Keratinocyte (primary cell): ENCODE measurements at regions not wholly inside any gene's neighbourhood (a gene's known extent, or its start where the extent isn't known, plus 50 kb on each side); places are given as distances from the start of the nearest gene placed in this dataset.

ENCODE experiments used
- EZH2 ChIP-seq: IDR thresholded peaks from one replicate; pipeline ENCODE4 v1.6.1; 2012; ENCODE audit warnings: inconsistent platforms, mild to moderate bottlenecking, low read length, moderate library complexity
- TF ChIP-seq, protein P1 (sequence below), 3 experiments: IDR thresholded peaks in 1 of 3; conservative IDR thresholded peaks in 1 of 3; optimal IDR thresholded peaks in 1 of 3; 2 replicates in 2 of 3; 3 replicates in 1 of 3; pipeline versions ENCODE3 to v1.5.1; 2011; ENCODE audit warnings: low read length in 3 of 3, mild to moderate bottlenecking in 3 of 3, moderate library complexity in 2 of 3, control low read depth in 1 of 3, inconsistent platforms in 1 of 3; ENCODE audit not compliant: insufficient read depth in 2 of 3; ENCODE audit errors: extremely low read depth in 1 of 3

DNA sequence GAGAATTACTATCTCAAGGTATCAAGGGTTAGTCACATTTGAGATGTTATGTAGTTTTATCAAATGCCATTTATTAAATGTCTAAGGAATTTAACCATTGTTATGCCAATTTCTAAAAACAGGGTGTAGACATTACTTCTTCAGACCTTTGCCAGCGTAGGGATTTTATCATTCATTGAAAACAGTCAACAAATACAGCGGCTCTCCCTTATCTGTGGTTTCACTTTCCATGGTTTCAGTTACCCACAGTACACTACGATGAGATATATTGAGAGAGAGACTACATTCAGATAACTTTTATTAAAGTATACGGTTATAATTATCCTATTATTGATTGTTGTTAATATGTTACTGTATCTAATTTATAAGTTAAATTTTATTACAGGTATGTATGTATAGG lies 234.7 kb downstream of the TMX3 start:
- TF ChIP-seq, protein P1, sequence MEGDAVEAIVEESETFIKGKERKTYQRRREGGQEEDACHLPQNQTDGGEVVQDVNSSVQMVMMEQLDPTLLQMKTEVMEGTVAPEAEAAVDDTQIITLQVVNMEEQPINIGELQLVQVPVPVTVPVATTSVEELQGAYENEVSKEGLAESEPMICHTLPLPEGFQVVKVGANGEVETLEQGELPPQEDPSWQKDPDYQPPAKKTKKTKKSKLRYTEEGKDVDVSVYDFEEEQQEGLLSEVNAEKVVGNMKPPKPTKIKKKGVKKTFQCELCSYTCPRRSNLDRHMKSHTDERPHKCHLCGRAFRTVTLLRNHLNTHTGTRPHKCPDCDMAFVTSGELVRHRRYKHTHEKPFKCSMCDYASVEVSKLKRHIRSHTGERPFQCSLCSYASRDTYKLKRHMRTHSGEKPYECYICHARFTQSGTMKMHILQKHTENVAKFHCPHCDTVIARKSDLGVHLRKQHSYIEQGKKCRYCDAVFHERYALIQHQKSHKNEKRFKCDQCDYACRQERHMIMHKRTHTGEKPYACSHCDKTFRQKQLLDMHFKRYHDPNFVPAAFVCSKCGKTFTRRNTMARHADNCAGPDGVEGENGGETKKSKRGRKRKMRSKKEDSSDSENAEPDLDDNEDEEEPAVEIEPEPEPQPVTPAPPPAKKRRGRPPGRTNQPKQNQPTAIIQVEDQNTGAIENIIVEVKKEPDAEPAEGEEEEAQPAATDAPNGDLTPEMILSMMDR (optimal IDR thresholded peaks at IDR 0.05 in 1 of 3, IDR thresholded peaks at IDR 0.05 in 1 of 3, conservative IDR thresholded peaks at IDR 0.05 in 1 of 3; ENCODE audit: extremely low read depth in 1 of 3, insufficient read depth in 2 of 3, low read length in 3 of 3) = no peak
- no peak for TF ChIP-seq EZH2
